ENCODE measurements at regions not wholly inside any gene's neighbourhood (a gene's known extent, or its start where the extent isn't known, plus 50 kb on each side); places are given as distances from the start of the nearest gene placed in this dataset.
A peak's percentile ranks its signal among the peaks of the same experiment; 100 is the strongest.

- no peak for DNase-seq (ENCODE audit: low read depth)
These were observed 93.4 kb downstream of the GLI2 start for GRCh38 chr2:120828829-120829632.

DNA sequence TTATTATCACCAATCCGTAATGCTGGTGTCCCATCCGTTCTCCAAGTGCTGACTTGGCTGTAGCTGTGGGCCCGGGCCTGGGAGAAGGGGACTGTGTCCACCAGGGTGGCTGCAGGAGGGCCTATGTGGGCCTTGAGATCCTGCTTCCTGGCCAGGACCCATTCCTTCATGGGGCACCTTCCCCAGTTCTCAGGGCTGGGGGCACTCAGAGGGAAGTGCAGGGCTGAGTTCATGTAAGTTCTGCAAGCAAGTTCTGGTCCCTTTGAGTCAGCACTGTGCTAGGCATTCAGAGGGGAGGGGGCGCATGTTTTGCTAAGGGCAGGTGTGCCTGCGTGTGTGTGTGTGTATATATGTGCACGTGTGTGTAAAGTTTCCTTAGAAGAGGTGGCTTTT lies 94.0 kb downstream of the GLI2 start:
- no peak for DNase-seq (ENCODE audit: low read depth)

DNA sequence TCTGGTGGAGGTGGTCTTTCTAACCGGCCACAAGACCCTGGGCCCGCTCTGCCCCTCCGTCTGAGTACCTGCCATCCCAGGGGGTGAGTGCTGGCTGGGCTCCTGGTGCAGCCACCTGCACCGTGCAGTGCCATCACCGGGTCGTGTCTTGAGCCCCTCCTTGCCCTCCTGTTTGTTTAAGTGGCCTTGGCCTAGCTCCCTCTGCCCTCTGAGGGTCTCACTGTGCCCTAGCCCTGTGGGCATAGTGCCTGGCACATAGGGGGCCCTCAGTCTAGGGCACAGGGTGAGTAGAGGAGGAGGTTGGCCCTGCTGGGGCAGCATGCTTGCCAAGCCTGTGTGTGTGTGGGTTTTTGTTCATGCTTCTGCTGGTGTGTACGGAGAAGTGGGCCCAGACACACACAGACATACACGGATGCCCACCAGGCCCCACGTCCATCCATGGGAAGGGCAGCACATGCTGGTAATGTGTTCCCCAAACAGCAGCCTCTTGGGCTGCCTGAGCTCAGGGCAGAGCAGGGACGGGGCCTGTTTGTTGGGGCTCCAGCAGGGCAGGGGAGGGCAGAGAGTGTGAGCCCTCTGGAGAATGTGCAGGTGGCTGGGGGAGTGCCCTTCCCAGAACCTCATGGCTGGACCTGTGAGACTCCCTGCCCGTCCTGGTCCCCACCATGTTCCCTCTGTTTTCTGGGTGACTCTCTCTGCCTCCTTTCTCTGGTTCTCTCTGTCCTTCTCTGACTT lies 94.6 kb downstream of the GLI2 start:
- no peak for DNase-seq (ENCODE audit: low read depth)

GRCh38 chr2:120831086-120831485 lies 95.4 kb downstream of the GLI2 start:
- DNase-seq (ENCODE audit: low read depth), result no peak

DNA sequence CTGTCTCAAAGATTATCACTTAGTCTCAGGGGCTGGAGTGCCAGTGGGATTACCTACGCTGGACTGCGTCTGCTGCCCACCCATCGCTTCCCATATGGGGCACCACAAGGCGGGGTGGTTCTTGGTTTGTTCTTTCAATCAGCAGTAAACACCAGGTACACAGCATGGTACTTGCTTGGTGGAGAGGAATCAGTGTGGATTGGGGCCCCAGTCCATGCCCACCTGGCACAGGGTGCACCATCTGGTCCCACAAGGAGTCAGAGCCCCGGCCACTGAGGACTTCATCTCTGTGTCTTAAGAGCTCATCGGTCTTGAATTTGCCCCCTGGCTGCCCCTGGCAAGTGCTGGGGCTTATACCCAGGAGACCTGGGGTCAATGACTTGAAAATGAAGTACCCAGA lies 96.2 kb downstream of the GLI2 start:
- no peak for DNase-seq (ENCODE audit: low read depth)

DNA sequence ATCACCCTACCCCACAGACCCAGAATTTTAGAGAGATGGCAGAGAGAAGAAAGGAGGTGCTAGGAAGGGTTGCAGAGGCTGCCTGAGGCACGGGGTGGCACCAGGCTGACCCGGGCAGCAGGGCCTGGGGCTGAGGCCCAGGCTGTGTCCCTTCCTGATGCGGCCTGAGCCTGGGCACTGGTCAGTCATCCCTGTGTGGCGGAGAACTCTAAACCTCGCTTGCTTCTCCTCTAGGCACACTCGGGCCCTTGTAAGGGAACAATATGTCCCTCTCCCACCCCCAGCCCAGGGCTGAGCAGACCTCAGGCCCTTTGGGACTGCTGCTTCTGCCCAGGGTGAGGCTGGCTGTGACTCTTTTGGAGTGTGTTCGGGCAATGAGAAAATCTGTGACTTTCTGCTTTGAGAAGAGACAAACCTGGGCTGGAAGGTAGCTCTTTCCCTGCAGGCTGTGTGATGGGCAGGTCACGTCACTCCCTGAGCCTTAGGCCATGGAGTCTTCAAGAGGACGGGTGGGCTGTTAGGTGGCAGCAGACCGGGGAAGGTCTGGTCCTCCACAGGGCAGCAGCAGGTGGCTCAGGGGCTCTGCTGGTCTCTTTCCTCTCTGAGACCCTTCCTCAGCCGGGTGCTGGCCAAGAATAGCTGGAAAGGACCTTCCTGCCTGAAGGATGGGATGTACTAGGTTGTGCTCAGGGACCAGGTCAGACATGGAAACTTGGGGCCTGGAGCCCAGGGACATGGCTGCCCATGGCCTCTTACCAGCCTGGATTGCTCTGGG lies 96.8 kb downstream of the GLI2 start:
- no peak for DNase-seq (ENCODE audit: low read depth)

DNA sequence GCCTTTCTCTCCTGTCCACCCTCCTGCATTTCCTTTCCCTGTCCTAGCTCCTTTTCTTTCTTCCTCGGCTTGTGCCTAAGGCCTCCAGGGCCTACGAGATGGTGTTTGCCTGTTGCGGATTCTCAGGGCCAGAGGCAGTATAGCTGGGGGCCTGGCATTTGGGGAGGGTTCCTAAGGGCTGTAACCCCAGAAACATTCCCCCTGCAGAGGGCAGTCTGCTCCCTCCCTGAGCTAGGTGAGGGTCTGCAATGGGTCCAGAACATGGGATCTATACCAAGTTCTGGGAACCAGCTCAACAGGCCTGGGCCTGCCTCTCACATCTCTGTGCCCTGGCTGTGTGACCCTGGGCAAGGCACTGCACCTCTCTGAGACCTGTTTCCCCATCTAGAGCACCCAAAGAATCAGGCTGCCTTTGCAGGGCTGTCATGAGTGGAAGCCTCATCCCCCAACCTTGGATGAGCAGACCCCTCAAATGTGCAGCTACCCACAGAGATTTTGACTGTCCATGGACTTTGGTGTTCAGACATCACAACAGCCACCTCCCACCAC lies 97.5 kb downstream of the GLI2 start:
- DNase-seq (ENCODE audit: low read depth), result no peak

DNA sequence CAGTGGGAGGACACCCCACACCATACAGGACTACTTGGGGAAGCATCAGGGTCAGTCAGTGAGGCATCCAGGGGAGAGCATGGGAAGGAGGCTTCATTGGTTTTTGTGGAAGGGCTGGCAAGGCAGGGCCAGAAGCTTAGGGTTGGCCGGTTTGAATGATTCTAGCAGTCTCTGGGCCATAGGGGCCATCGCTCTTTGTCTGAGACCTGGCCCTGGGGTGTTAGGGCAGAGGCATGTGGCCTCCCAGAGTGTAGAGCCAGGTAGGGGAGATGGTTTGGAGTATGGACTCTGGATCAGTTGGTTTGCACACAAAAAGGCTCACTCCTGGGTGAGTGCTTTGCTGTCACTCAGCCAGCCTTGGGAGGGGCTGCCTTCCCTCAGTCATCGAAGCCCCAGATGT lies 98.5 kb downstream of the GLI2 start:
- DNase-seq (ENCODE audit: low read depth), result no peak

DNA sequence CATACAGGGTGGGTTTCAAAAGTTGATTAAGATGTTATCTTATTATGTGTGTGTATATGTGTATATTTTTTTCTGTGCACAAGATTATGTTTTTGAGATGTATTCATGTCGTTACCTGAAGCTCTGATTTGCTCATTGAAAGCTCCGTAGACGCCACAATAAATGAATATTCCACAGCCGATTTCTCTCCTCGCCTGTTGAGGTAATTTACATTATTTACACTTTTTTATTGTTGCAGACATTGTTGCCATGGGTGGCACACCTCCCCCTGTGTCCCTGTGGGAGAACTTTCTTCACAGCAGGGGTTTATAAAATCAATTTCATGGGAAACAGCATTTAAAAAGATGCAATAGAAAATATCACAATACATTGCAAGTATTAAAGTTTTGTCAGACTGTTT lies 100.6 kb downstream of the GLI2 start:
- no peak for DNase-seq (ENCODE audit: low read depth)

DNA sequence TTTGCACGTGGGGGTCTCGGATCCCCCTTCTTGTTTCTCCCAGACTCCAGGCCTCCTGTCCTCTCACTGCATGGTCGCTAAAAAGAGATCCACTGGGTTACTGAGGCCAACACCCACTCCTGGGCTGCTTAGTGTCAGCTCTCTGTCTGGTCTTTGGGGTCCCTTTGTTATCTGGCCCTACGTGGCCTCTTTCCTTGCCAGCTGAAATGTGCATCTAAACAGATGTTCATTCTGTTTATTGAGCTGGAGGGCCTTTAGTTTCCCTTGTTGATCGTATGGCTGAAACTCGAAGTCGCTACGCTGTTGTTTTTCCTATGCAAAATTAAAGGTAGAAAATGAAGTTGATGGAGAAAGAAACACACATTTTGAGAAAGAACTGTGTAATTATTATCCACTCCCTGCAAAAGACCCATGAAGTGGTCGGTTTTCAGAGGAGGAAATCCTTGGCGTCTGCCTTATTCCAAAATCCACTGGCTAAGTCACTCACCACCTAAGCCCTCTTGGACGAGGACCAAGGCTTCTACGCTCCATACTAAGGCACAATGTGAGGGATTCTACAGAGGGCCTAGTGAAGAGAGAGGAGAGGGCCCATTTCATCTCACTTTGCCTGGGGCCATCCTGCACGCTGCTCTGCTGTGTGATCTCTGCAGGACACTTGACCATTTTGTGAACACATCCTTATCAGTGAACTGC lies 105.3 kb downstream of the GLI2 start:
- no peak for DNase-seq (ENCODE audit: low read depth)

DNA sequence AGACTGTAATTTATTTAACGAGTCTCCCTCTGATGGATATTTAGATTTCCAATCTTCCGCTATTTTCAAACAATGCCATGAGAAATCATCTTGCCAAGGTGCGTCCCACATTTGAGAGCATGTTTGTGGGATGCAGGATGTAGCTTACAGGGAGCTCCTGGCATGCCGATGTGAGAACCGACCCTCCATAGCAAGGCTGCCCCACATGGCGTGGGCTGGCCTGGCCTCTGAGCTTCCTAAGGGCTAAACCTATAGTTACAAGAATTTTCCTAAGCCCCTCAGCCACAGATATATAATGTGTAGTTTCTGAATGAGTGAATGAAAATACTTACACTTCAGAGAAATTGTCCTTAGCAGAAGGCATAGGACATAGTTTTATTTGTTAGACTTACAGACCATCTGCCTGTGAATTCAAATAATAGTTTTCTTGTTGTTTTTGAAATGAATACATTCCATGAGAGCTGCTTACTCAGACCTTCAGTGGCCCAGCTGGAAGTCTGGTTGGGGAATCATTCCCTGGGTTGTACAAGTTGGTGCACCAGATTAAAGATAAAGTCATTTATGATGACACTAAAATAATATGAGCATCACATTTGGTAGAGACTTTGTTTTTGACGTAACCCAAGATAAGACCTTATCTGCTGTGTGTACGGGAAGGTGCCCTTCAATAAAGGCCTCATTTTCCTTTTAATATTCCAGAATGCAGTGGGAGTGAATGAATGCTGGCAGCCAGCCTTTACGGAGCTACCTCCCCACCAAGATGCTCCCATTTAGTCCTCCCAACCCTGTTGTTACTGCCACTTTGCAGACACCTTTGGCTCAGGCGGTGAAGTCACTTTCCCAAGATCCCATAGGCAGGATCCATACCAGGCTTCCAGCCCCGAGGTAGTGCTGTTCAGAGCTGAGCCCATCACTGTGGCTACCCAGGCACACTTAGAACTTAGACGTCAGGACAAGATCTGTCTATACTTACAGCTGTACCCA lies 107.1 kb downstream of the GLI2 start:
- no peak for DNase-seq (ENCODE audit: low read depth)

GRCh38 chr2:120844070-120844738 lies 108.5 kb downstream of the GLI2 start:
- peak; percentile 27 for DNase-seq (ENCODE audit: low read depth)

DNA sequence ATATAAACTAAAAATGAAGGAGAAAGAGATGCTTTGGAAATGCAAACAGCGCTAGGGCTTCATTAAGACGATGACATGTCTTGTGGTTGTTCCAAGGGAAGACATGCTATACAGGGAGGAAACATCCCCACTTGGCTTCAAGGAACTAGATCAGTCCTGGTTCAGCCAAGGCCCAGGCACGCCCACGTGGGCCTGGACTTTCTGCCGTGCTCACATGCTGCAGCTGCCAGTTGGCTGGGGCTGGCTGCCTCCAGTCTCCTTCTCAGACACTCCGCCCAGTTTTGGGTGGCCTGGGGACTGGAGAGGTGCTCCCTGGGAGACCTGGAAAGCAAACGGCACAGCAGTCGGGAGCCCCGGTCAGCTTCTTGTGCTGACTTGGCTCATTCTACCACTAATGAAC lies 109.6 kb downstream of the GLI2 start:
- DNase-seq (ENCODE audit: low read depth), result no peak

DNA sequence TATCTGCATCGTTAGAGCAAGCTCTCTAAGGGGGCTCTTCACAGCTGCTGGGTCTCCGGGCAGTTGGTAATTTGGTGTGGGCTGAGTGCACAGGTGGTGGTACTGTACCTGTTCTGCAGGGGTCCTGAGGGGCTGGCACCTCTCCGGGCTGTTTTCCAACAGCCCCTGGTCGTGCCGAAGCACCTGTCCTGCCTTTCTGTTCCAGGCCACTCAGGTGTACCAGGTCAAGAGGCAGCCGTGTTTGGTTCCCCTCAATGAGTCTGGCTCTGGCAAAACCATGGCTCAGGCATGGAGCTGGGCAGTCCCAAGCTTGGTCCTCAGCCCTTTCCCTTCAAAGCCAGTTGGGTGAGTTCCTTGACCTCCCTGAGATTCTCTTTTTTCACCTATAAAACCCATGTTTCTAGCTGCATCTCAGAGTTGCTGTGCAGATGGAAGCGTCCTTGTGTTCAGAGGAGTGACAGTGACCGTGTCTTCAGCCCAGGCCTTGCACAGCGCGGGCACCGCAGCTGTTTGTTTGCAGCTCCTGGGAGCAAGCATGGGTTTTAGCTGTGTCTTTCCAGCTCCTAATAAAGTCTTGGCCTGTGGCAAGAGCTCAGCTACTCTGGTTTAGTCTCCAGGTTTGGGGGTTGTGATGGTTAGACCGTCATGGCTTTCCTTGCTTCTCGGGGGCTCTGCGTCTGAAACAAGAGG lies 110.9 kb downstream of the GLI2 start:
- no peak for DNase-seq (ENCODE audit: low read depth)

DNA sequence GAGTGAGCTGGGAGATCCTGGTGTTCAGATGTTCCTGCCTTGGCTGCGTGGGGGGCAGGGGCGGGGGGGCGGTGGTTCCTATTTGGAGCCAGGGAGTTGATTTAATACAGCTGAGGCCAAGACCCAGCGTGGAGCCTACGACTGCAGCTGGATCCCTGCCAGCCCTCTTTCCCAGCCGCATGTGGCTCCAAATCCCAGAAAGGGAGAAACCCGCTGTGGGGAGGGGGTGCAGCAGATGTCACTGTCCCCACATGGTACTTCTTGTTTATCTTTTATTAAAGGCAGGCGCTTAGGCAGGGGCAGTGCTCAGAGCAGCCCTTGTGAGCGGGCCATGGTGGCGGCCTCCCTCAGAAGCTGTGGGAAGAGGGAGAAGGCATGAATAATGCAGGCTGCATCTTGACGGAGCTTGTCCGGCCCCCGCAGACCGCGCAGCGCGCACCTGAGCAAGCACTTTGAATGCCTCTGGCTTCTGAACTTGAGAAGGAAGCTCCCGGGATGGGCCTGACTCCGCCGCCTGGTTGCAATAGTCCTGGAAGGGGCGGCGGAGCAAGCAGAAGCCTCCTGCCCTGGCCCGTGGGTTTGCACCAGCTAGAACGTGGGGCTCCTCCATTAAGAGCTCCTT lies 112.1 kb downstream of the GLI2 start:
- no peak for DNase-seq (ENCODE audit: low read depth)

DNA sequence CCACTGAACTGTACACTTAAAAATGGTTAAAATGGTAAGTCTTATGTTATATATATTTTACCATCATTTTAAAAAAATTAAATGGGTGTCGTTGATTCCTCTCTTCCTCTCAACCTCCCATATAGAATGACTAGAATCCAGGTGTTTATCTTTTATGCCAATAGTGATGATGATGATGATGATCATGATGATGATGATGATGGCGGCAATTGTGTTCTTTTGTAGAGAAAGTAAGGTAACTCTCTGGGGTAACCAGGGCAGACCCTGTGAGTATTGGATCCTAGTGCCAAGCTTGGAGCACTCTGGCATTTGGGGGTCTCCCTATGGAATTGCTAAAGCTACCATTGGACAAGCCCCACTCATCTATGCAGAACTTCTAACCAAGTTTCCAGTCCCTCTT lies 113.6 kb downstream of the GLI2 start:
- no peak for DNase-seq (ENCODE audit: low read depth)

DNA sequence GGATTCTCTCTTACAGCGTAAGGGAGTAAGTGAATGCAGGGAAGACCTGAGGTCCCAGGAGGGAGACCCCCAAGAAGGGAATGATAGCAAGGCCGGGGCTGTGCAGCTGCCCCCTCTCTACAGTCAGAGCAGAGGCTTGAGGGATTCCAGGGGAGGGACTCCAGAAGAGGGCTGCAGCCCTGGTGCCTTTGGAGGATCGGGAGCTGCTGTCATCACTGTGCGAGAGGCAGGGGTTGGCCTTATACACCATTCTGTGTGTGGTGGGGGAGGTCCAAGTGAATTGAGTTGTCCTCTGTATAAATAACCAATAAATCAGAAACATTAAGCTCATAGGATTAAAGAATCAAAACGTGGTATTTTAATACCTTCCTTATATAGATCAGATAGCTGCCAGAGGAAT lies 114.9 kb downstream of the GLI2 start:
- no peak for DNase-seq (ENCODE audit: low read depth)

- no peak for DNase-seq (ENCODE audit: low read depth)
These were observed 115.6 kb downstream of the GLI2 start for GRCh38 chr2:120851116-120851773.

All from M059J (cell line).